ENCODE measurements at regions not wholly inside any gene's neighbourhood (a gene's known extent, or its start where the extent isn't known, plus 50 kb on each side); places are given as distances from the start of the nearest gene placed in this dataset.

DNA sequence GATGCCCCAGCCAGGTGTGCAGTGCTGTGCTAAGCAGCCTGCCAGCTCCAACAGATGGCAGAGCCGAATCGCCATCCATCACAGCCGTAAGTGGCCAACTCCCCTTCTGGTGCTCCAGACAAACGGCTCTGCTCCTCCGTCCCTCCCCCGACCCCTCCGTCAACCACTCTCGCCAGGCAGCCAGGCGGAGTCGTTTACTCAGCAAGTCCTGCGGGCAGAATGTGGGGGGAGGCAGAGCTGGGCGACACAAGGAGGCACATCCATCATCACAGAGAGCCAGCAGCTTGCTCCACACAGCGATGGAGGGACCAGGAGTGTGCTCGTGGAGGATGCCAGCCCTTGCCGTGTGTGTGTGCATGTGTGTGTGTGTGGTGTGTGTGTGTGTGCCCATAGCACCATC lies 206.6 kb upstream of the GRIK3 start:
- no peak for DNase-seq (ENCODE audit: low read depth)

DNA sequence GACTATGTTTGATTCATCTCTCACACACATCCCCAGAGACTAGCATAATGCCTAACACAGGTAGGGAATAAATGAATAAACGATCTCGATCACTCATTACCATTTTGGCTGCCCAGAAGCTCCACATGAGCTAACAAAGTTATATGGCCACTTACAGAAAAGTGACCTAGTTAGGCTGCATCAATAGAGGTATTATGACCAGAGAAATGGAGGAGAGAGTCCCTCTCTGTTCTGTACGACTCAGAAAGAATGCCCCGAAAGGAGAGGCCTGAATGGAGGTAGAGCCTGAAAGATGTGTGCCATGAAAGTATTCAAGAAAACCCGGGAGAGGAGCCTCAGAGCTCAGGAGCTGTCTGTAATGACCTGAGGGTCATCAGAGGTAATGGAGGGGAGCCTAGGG lies 208.2 kb upstream of the GRIK3 start:
- no peak for DNase-seq (ENCODE audit: low read depth)

- DNase-seq (ENCODE audit: low read depth) = no peak
These were observed 209.2 kb upstream of the GRIK3 start for GRCh38 chr1:37243368-37244082.

DNA sequence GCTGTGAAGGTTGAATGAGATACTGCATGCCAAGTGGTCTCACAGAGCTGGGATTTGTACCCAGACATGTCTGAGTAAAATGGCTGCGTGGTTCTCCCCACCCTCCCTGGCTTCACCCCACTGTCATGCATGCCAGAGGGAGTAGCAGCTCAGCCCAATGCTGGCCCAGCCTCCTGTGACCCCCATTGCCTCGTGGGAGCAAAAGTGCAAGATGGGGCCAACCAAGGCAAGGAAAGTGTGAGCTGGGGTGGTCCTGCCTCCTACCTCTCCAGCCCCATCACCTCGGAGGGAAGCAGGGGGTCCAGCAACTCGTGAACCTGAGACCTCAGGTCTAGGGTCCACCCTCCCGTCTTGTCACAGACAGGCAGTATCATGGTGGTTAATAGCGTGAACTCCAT lies 209.8 kb upstream of the GRIK3 start:
- no peak for DNase-seq (ENCODE audit: low read depth)

DNA sequence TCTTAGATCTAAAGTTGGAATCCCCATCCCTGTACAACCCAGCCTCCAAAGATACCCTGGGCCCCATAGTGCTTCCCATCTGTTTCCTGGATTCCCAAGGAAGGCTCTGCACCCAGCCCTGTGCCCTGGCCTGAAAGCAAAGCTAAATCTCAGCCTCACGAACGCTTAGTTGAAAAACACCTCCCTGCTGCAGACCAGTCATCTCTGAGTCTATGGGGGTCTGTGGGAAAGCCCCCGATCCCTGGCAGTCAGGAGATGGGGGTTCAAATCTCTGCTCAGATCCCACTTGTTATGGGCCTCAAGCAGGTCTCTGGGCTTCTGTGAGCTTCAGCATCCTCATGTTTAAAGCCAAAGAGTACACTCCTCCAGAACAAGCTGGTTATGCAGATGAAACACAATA lies 210.5 kb upstream of the GRIK3 start:
- DNase-seq (ENCODE audit: low read depth) = no peak

DNA sequence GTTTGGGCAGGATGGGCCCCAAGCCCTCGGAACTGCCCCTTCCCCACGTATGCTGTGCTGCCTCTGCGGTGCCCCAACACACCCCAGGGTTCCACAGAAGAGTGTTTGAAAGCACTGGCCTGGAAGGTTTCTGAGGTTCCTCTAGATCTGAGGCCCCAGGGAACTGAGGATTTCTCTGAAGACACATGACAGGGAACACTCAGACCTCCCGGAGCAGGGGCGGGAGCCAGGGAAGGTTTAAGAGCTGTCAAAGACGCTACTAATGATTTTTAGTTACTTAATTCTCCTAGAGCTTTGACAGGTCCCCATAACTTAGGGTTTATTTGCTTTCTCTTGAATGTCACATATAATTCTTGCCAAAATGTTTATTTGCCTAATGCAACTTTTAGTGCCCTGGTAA lies 212.3 kb upstream of the GRIK3 start:
- no peak for DNase-seq (ENCODE audit: low read depth)

- DNase-seq (ENCODE audit: low read depth) = no peak
These were observed 216.1 kb upstream of the GRIK3 start for GRCh38 chr1:37250371-37250770.

DNA sequence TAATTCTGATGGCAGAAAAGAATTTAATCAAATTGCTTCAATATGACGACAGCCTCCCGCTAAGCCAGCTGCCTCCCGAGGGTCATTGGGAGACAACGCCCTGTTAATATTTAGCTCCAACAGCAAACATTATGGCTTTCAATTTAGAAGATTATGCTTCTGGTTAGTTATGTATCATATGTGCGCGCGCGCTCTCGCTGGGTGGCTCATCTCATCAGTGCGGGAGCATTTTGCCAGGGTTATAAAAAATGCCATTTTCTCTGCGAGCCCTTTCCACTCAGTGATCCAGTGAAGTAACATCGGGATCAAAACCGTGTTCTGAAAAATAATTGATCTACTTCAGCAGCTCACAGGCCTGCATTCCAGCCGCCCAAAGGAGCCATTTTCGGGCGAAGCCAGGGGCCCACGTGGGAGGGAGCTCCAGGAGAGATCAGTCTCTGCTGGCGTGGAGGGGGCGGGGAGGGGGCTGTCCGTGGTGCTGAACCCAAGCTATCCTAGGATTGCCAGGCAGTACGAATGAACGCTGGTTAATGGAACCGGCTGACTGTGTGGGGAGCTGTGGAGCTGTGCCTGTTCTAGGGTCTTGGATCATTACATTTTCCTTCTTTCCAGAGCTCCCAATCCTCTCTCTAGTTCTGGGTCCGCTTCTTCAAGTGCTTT lies 219.1 kb upstream of the ZC3H12A start:
- DNase-seq (ENCODE audit: low read depth) = no peak

GRCh38 chr1:37255868-37256267 lies 218.5 kb upstream of the ZC3H12A start:
- no peak for DNase-seq (ENCODE audit: low read depth)

- no peak for DNase-seq (ENCODE audit: low read depth)
These were observed 216.7 kb upstream of the ZC3H12A start for GRCh38 chr1:37257646-37258045.

DNA sequence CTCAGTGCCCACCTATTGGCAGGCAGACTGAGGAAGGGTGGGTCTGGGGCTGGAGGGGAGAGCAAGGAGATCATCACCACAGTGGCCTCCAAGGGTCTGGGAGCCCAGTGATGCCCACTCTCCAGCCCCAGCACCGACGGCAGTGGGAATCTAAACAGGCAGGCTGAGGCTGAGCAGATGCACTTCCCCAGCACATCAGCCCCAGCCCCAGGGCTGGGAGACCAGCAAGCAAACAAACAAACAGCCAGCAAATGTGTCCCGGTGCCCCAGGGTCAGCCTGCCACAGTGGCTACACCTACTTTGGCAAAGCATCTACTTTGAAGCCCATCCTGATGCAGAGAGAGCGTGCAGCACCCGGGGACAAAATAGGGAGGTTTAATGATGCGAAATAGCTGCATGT lies 216.3 kb upstream of the ZC3H12A start:
- DNase-seq (ENCODE audit: low read depth) = no peak

- DNase-seq (ENCODE audit: low read depth) = no peak
These were observed 215.4 kb upstream of the ZC3H12A start for GRCh38 chr1:37259019-37259418.

DNA sequence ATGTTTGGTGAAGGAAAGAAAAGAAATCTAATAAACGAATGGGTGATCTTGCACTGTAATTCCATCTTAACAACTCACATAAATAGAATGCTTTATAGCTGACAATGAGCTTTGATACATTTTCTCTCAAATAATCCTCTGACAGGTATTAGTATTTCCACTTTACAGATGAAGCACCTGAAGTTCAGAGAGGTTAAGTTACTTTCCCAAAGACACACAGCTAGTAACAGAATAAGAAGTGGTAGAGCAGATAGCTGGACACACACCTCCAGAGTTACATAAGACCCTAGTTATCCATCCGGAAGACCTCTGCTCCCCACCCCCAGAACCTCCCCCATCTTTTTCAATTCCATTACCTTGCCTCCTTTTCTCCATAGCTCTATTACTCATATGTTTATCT lies 213.3 kb upstream of the ZC3H12A start:
- no peak for DNase-seq (ENCODE audit: low read depth)

GRCh38 chr1:37262439-37263170 lies 211.8 kb upstream of the ZC3H12A start:
- no peak for DNase-seq (ENCODE audit: low read depth)

DNA sequence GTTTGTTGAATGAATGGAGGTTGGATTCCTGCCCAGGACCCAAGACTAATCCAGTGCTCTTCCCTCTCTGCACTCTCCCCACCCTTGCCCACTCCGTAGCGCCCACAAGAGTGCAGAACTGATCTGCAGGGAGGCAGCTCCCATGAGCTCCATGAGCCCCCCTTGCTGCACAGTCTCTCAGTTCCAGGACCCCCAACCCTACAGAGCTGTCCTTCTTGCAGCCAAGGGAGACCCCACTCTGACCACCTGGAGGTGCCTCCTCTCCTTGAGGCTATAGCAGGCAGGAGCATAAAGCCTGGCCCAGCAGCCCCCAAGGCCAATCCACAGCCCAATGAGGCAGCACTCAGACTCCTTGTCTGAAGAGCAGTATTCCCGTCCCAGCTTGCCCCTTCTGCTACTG lies 209.2 kb upstream of the ZC3H12A start:
- DNase-seq (ENCODE audit: low read depth) = no peak

DNA sequence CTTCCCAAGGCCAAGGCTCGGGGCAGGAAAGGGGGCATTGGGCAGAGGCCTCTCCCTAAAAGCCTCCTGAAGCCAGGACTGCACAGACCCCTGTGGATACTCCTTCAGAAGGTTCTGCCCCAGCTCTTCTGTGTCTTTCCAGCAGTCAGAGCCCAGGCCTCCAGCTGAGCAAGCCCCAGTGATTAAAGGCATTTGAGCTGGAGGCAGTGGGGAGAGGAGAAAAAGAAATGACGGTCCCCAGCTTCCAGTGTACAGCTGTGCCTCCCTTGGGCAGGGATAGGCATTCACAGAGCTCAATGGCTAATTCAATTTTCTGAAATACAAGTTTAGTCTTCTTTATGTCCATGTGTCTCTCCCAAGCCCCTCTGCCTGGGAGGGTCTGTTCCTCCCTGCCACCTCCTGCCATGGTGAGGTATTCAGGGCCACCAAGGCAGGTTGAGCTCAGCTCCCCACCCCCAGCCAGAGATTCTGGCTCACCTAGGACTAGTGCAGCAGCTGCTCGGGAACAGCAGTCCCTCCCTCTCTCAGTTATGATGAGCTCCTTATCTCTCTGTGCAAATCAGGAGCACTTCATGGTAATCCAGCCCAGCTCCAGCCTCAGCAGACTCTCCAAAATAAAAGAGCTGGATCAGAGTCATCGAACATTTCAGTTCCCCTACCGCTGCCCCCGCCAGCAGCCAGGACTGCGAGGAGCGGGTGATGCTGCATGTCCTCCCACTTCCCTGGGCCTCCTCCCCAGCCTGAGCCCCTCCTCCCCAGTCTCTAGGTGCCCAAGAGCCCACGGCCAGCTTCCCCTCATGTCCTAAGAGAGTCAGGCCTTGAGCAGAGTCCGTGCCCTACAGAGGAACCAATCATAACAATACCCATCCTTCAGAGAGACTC lies 208.4 kb upstream of the ZC3H12A start:
- DNase-seq (ENCODE audit: low read depth) = no peak

DNA sequence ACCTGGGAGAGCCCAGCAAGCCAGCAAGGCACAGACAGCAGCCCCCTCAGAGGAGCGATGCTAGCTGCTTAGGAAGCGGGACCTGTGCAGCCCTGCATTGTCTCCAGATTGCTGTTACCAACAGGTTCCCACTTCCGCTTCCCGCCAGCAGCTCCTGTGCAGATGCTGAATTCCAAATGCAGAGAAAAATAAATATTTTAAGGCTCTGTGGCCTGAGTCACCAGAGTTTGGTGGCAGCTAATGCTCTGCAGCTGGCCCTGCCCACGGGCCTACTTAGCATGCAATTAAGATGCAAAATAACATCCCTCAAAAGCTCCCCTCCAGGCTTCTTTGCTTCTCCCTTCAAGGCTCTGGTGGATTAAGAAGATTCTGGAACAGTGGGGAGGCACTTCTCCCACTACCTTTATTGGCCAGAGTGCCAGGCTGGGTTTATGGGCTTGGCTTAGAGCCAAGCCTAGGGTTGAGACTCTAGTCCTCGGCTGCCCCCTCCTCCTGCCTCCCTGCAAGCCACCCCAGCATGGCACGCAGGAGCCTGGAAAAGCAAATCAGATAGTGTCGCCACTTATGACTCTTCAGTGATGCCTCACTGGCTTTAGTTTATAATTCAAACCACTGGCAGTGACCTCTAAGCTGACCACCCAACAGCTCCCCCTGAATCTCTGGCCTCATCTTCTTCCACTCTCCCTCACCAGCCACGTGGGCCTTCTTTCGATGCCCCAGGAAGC lies 207.1 kb upstream of the ZC3H12A start:
- no peak for DNase-seq (ENCODE audit: low read depth)

GRCh38 chr1:37270639-37271038 lies 203.7 kb upstream of the ZC3H12A start:
- no peak for DNase-seq (ENCODE audit: low read depth)

DNA sequence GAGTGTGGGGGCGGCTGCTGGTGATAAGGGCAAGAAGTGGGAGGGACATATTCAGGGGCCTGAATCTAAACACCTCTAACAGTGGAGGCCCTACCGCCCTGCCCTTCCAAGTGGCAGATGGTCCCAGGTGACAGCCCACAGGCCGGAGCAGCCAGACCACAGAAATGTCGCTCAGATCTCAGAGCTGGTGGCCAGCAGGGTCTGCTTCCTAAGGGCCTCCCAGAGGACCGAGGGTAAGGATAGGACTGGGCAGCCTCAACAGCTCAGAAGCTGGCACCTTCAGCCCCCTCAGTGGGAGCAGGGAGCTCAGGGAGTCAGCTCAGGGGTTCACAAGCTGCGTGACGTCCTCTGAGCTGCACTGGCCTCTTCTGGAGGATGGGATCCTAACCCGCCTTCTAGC lies 201.8 kb upstream of the ZC3H12A start:
- no peak for DNase-seq (ENCODE audit: low read depth)

- no peak for DNase-seq (ENCODE audit: low read depth)
These were observed 199.9 kb upstream of the ZC3H12A start for GRCh38 chr1:37274486-37274885.

DNA sequence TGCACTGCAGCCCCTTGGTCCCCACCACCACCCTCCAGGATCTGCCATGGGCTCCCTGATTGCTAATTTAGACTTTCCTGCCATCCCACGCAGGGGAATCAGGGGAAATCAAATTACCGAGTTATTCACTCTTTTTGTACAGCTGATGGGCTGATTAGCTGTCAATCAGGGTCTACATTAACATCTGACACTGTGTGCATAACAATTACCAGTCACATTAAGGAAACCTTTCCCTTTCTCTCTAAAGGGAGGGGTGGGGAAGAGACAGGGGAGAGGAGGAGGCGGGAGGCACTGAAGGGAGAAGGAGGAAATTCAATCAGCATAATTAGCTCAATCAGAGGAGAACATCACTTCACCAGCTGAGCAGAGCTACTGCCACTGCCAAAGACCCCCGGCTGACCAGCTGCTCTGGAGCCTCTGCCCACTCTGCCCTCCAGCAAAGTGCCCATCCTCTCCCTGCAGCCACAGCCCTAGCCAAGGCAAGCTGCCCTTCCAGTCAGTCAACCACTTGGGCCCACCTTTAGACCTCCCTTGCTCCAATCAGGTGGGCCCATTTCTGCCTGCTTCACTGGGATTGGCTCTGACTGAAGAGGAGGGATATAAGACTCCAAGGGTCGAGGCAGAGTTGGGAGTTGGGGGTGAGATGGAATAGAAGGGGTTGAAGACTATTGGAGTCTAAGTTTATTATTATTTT lies 199.3 kb upstream of the ZC3H12A start:
- no peak for DNase-seq (ENCODE audit: low read depth)
